ACHN (cell line): ENCODE measurements at regions not wholly inside any gene's neighbourhood (a gene's known extent, or its start where the extent isn't known, plus 50 kb on each side); places are given as distances from the start of the nearest gene placed in this dataset.

Experiments used
- DNase-seq: peaks from one replicate; pipeline ENCODE4 v3.0.0-alpha.2; 2015
- in situ Hi-C: cut with HindIII; loops from 2 replicates; pipeline ENCODE4 v1.10.0; 2017; ENCODE audit warnings: low sequenced_read_pairs, low pct_ligation_motif_present, low pct_unique_long_range_greater_than_20kb

- in situ Hi-C loops = no loop called here
- DNase-seq = no peak
These were observed 114.7 kb upstream of the WNT4 start for GRCh38 chr1:22257290-22258275.

DNA sequence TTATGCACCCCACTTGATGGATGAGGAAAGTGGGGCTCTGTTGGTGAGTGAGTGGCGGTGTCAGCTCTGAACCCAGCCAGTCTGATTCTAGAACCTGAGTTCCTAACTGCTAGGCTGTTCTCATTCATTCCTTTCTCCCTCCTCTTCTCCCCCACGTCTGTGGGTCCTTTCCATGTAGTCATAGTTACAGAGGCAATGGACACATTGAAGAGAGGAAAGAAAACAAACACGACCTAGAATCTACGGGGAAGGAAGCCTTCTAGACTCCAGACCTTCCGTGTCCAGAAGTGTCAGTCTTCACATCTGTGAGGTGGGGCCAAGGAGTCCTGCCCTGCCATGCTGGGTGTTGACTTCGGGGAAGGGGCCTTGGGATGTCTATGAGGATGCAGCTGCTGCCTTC lies 115.8 kb upstream of the WNT4 start:
- in situ Hi-C loops = no loop called here
- no peak for DNase-seq

DNA sequence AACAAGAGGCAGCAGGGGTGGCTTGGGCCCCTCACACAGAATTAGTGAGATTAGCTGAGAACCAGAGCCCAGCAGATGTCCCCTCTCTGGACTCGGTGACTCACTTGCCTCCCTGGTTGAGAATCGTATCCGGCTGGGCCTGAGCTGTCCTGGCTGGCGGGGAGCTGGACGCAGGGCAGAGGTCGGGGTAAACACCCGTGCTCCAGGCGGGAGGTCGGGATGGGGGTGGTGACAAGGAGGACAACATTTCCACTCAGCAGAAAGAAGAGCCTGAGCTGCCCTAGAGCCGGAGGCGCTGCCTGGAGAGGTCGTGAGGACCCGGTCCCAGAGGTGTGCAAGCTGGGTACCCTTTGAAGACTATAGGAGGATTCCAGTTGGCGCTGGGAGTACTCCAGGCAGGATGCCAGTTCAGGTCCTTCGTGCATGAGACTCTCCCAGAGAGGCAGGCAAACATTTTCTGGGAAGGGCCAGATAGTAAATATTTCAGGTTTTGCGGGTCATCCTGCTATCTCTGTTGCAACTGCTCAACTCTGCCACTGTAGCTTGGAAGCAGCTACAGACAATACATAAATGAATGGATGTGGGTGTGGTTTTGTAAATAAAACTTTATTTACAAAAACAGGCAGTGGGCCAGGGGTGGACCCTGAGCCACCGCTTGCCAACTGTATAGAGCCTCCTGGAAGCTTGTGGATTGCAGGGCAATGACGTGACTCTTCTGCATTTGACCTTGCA lies 116.8 kb upstream of the WNT4 start:
- DNase-seq = peak; percentile 24
- in situ Hi-C loops = no loop called here

- in situ Hi-C loops = no loop called here
- DNase-seq = no peak
These were observed 118.0 kb upstream of the WNT4 start for GRCh38 chr1:22260860-22261432.

GRCh38 chr1:22261580-22261979 lies 118.7 kb upstream of the WNT4 start:
- in situ Hi-C loops = no loop called here
- no peak for DNase-seq

DNA sequence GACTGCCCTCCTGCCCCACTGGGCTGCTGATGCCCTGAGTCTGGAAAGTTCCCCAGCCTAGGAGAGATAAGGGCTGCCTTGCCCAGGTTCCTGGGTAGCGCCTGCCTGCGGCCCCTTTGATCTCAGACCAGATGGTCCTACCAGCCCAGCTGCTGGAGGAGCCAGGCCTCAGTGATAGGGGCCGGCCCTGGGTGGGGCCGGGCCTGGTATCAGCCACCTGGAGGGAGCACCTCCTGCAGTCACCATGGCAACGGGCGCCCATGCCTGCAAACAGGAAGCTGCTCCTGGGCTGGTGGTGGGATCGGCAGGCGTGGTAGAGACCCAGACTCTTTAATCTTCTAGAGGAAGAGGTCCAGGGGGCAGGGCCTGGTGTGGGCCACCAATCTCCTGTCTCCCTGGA lies 119.7 kb upstream of the WNT4 start:
- DNase-seq = no peak
- in situ Hi-C loops = no loop called here

GRCh38 chr1:22263359-22263758 lies 120.5 kb upstream of the WNT4 start:
- DNase-seq = no peak
- in situ Hi-C loops = no loop called here

DNA sequence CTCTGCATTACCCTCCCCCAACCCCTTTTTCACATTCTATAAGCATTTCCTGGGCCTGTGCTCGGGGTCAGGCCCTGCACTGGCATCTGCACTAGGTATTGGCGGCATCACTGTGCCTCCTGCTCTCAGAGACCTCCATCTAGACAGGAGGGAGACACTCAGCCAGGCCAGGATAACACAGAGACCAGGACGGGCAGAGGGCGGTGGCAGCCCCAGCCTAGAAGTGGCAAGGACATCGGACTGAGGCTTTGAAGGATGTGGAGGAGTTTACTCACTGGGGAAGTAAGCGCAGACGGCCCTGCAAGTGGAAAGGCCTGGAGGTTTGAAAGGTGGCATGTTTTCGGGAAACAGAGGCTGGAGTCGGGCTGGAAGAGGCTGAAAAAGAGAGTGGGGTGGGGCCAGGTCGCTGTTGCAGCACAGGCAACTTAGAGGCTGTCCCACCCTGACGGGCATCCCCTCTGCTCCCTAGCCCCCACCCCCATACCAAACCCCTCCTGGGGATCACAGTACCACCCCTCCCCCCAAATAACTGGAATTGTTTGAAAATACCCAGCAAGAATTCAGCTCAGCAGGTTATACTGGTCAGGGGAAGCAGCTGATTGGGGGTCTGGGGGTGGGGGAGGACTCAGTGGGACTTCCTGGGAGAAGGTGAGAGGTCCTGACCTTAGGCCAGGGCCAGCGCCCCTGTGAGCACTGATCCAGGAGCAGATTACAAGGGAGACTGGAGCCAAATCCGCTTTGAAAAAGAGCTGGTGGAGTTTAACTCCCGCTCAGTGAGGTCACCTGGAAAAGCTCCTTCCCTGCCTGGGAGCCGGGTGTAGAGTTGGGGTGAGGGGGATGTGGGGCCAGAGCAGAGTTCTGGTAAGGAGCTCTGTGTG lies 121.8 kb upstream of the WNT4 start:
- in situ Hi-C loops = no loop called here
- DNase-seq = no peak

DNA sequence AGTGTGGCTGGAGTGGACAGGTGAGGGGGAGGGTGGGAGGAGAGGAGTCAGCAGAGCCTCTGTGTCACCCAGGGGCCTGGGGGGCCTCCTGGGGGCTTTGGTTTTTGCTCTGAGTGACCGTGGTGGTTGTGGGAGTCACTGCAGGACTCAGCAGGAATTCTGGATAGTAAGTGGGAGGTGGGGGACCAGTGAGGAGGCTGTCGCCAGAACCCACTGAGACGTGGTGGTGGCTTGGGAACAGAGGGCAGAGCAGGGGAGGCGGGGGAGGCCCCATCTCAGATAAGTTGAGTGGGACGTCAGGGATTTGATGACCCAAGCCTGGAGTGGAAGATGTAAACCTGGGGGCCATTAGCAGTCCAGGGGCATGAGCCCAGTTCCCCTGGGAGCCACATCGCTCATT lies 123.2 kb upstream of the WNT4 start:
- no peak for DNase-seq
- in situ Hi-C loops = no loop called here

DNA sequence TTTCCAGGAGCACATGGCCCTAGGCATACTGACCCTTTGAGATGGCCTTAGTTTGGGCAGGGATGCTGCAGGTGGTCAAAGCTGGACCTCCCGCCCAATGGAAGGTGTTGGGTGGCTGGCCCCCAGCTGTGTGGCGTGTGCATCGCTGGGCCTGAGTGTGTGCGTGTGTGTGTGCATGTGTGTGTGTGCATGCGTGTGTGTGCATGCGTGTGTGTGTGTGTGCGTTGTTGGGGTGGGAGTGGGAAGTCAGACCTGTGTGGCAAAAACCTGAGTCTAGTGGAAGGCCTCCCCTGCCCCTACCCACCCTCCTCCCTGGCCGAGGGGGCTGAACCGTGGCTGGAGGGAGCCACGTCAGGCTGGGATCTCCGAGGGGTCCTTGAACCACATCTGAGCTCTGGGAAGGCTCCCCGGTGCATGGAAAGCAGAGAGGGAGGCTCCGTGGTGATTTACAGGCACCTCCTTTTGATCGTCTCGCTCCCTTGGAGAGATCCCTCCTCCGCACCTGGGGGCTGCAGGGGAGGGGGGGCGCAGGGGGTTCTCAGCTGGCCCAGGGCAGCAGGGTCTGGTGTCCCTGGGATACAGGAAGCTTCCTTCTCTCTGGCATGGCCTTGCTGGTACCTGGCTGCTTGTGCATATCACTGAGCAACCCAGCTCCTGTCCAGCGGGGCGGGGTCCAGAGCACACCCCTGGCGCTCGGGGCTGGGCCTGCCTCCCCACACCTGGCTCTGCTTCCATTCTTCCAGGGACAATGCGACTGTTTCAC lies 124.7 kb upstream of the WNT4 start:
- in situ Hi-C loops = no loop called here
- DNase-seq = no peak

DNA sequence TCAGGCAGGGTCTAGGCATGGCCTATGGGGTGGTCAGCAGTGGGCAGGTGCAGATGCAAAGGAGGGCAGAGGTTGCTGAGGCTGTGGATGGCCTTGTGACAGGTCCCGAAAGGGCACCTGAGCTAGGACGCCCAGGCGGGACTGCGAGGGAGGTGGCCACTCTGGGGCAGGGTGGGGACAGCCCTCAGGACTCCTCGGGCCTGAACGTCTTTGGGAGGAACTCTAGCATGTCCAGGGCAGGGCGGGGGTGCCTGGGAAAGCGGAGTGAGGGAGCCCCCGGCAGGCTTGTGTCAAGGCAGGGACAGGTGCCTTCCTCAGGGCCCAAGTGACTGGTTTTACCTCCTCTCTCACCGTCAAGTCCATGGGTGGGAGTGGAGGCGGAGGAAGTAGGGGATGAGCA lies 125.4 kb upstream of the WNT4 start:
- no peak for DNase-seq
- in situ Hi-C loops = no loop called here

GRCh38 chr1:22271847-22272801 lies 129.2 kb upstream of the WNT4 start:
- in situ Hi-C loops = no loop called here
- no peak for DNase-seq

- DNase-seq = no peak
- in situ Hi-C loops = no loop called here
These were observed 131.1 kb upstream of the WNT4 start for GRCh38 chr1:22273686-22274681.

DNA sequence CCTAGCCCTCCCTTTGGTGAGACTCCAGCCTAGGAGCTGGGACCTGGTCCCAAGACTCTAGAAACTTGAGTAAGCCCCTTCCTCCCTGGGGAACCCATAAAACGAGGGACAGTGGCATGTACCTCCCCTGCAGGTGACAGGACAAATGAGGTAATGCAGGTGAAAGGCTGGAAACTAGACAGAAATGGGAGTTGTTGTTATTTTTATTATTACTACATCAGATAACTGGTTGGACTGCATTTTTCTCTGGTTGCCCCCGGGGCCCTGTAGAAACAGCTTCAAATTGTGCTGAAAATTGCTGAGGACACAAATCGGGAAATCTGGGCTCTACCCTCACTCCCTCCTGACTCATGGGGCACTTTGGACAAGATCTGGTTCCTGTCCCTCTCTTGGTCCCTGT lies 132.3 kb upstream of the WNT4 start:
- in situ Hi-C loops = no loop called here
- no peak for DNase-seq

DNA sequence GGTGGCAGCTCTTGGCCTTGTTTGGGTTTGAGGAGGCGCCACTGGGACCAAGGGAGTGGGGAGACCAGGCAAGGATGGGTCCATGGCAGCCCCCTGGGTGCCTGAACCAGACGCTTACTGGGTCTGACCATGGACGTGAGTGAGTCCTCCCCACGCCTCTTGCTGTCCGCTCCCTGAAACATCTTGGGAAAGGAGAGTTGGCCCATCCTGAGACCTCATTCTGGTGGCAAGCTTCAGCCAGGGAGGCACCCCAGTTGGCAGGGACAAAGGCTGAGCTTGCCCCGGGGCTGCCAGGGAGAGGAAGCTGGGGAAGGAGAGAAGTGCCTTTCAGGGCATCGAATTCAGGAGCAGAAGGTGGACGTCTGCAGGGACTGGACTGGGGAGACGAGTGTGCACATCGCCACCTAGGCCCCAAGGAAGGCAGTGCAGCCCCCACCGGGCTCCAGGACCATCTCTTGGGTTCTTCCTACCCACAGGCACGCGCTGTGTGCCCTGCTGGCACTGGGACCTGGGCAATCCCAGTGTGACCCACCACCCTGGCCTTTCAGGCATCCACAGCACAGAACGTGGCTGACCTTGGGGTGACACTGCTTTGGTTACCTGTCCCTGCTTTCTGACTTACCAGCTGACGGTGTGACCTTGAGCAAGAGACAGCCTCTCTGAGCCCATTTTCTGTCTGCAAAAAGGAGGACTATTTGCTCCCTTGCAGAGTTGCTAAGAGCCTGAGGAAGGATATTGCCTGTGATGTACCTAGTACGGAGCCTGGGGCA lies 132.9 kb upstream of the WNT4 start:
- peak; percentile 46 for DNase-seq
- in situ Hi-C loops = no loop called here
